ENCODE measurements at regions not wholly inside any gene's neighbourhood (a gene's known extent, or its start where the extent isn't known, plus 50 kb on each side); places are given as distances from the start of the nearest gene placed in this dataset.

- TF ChIP-seq EZH2phosphoT487 (IDR thresholded peaks at IDR 0.05; ENCODE audit: low read length) (no peak), CTCF (IDR thresholded peaks at IDR 0.05; ENCODE audit: low read length) (no peak), EZH2 (optimal IDR thresholded peaks at IDR 0.05; ENCODE audit: low read depth, low read length) (no peak)
Observed at GRCh38 chr18:1294229-1294628, 389.6 kb downstream of the ADCYAP1 start.
